HG03097 (cell line): ENCODE measurements at regions not wholly inside any gene's neighbourhood (a gene's known extent, or its start where the extent isn't known, plus 50 kb on each side); places are given as distances from the start of the nearest gene placed in this dataset.
A peak's percentile ranks its signal among the peaks of the same experiment; 100 is the strongest.

Experiments used
- ATAC-seq: cut with Tn5 transposase; IDR thresholded peaks from one replicate; pipeline ENCODE4 v1.9.1; 2021; ENCODE audit not compliant: unreplicated experiment, low FRiP score

- no peak for ATAC-seq
Observed at GRCh38 chr3:167895684-167896083, 160.2 kb downstream of the SERPINI1 start.

DNA sequence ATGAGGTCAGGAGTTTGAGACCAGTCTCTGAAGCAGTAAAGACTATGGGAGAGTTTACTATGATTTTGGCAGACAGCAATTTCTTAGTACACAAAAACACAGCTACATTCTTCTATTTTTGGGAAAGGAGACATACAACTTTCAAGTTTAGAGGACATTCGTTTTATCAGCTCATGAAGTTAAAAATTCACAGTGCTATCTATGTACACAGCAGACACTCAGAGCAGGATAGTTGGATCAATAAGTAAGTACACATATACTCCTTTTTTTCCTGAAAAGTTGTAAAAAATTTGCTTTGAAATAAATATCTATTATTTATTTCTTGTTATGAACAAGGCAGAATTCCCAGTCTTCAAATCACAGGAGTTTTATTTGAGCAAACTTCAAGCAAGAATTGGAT, 159.7 kb downstream of the SERPINI1 start:
- ATAC-seq, result no peak

- ATAC-seq, result no peak
Observed at GRCh38 chr3:167892205-167892604, 156.7 kb downstream of the SERPINI1 start.

GRCh38 chr3:167887096-167887495, 151.6 kb downstream of the SERPINI1 start:
- ATAC-seq, result no peak

GRCh38 chr3:167886690-167887089, 151.2 kb downstream of the SERPINI1 start:
- no peak for ATAC-seq

DNA sequence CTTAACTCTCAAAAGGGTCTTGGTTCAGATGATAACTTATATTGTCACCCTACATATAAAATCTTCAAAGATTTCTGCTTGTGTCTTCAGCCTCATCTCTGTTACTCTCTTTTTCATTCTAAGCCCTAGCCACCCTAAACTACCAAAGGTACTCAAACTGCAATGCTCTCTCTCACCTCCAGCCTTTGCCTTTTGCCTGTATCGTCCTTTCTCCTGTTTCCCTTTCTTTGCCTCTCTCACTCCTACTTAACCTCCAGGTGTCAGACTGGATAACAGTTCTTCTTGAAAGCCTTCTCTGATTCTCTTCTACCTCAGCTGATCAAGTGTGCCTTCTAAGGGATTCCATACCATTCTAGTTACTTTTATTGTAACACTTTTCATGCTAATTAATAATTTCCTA, 149.8 kb downstream of the SERPINI1 start:
- ATAC-seq, result no peak

GRCh38 chr3:167884481-167884880, 149.0 kb downstream of the SERPINI1 start:
- ATAC-seq, result no peak

- ATAC-seq, result no peak
Observed at GRCh38 chr3:167883452-167883851, 147.9 kb downstream of the SERPINI1 start.

- ATAC-seq, result peak; percentile 90
Observed at GRCh38 chr3:167882057-167882667, 146.6 kb downstream of the SERPINI1 start.

DNA sequence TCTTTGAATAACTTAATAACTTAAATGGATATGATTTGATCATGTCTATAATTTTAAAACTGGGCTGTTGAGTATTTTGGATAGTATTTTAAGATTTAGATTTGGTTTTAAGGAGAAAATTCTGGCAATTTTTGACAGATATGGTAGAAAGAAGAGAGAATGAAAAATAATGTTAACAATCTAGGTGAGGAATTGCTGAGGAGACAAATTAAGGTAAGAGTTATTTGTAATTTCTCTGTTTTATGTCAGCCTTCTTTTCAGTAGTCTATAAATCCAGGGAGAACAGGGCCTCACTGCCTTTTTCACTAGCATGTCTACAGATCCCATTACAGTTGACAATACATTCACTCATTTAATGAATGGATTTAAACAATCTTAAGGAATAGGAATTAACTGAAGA, 144.7 kb downstream of the SERPINI1 start:
- ATAC-seq, result no peak

DNA sequence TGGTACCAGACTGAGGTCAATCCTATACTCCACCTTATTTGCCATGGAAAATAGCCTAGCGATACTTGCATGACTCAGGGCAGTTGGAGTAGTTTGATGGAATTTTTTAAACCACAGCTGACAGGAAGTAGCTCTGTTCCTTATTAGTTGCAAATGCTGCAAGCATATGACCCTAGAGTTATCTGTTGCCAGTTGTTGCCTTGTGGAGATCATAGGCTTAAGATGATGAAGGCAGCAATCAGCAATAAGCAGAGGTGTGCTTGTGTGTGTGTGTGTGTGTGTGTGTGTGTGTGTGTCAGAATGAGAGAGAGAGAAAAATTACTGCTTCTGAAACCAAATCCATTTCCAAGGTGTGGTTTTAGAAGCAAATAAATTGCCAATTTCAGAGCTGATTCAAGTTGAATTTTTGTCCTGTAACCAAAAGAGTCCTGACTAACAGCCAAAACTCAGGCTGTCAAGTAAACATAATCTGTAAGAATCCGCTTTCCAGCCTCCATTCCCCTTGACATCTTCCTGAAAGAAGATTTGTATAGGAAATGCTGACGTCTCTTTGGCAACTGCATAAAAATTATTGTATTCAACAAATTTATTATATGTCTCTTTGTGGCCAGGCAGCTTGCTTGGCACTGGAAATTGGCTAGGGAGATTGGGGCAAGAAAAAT, 141.2 kb downstream of the SERPINI1 start:
- ATAC-seq, result no peak
